Right atrium auricular region (tissue), 2 donors: ENCODE measurements at regions not wholly inside any gene's neighbourhood (a gene's known extent, or its start where the extent isn't known, plus 50 kb on each side); places are given as distances from the start of the nearest gene placed in this dataset.

Experiments
- DNase-seq: peaks from one replicate; pipeline ENCODE4 v3.0.0-alpha.2; 2019; ENCODE audit warnings: low spot score
- H3K27ac ChIP-seq, 2 donors: fragments of 200-600 bp; sonication (generic); 1 replicate in 1 of 2; 2 replicates in 1 of 2; pipeline ENCODE4 v1.5.1; 2016 to 2019
- H3K27me3 ChIP-seq, 2 donors: fragments of 200-600 bp; sonication (generic); one replicate each; pipeline versions ENCODE4 v1.5.1 to v1.6.0; 2017 to 2019
- H3K36me3 ChIP-seq: fragments of 200-600 bp; sonication (generic); one replicate; pipeline ENCODE4 v1.5.1; 2016
- H3K4me1 ChIP-seq, 2 donors: fragments of 200-600 bp; sonication (generic); one replicate each; pipeline versions ENCODE4 v1.5.1 to v1.6.0; 2017 to 2019
- H3K4me3 ChIP-seq, 2 donors: fragments of 200-600 bp; sonication (generic); 1 replicate in 1 of 2; 2 replicates in 1 of 2; pipeline ENCODE4 v1.5.1; 2017 to 2019; ENCODE audit warnings: mild to moderate bottlenecking in 1 of 2, moderate library complexity in 1 of 2
- H3K9me3 ChIP-seq, 2 donors: fragments of 200-600 bp; sonication (generic); one replicate each; pipeline ENCODE4 v1.5.1; 2019
- TF ChIP-seq, protein P1 (sequence below), 2 donors: fragments of 200-600 bp; sonication (generic); IDR thresholded peaks; one replicate each; pipeline ENCODE4 v1.5.1; 2019; ENCODE audit warnings: antibody characterized with exemption in 2 of 2

DNA sequence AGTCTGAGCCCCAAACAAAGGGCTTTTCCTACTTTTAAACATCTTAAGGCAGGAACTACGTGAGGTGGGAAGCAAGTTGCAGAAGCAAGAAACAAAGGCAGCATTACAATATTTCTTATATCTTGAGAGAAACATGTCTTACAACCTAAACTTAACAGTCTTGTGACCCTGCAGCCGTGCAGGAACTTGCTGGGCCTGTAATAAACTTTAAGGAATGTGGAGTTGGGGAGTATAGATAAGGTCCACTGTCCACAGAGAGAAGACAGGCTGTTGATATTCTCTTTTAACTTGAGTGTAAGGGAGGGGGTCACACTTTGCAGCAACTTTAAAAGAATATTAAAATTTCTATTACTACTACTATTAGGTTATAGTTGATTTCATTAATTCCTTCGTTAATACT is 214.6 kb upstream of the HTR2A start:
- no peaks in the 10 kb centered on the region for H3K9me3 ChIP-seq
- DNase-seq = no peak
- no peaks in the 10 kb centered on the region for H3K4me1 ChIP-seq
- H3K4me3 ChIP-seq = no peak overlapping the region
- H3K27me3 ChIP-seq = no peaks in the 10 kb centered on the region
- H3K27ac ChIP-seq = no peak overlapping the region
- TF ChIP-seq, protein P1, sequence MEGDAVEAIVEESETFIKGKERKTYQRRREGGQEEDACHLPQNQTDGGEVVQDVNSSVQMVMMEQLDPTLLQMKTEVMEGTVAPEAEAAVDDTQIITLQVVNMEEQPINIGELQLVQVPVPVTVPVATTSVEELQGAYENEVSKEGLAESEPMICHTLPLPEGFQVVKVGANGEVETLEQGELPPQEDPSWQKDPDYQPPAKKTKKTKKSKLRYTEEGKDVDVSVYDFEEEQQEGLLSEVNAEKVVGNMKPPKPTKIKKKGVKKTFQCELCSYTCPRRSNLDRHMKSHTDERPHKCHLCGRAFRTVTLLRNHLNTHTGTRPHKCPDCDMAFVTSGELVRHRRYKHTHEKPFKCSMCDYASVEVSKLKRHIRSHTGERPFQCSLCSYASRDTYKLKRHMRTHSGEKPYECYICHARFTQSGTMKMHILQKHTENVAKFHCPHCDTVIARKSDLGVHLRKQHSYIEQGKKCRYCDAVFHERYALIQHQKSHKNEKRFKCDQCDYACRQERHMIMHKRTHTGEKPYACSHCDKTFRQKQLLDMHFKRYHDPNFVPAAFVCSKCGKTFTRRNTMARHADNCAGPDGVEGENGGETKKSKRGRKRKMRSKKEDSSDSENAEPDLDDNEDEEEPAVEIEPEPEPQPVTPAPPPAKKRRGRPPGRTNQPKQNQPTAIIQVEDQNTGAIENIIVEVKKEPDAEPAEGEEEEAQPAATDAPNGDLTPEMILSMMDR (IDR thresholded peaks at IDR 0.05) = no peak
- H3K36me3 ChIP-seq = no peaks in the 10 kb centered on the region

DNA sequence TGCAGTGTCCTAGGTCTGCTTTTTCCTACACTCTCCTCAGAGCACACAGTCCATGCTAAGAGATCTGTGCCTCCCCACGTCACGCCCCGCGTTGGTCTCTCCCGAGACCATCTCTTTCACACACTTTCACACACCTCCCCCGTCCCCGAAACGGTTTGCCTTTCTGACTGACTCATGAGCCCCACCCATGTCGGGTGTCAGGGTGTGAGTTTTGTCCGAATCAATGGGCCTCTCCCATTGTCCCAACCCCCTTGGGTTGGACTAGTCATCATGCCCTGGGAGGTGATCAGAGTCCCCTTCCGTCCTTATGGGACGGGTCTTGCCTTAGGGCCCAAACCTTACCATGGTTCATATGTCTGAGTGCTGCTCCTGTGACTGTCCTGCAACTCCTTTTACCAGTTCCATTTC is 214.0 kb upstream of the HTR2A start:
- H3K4me3 ChIP-seq = no peak overlapping the region
- H3K27ac ChIP-seq = no peak overlapping the region
- H3K27me3 ChIP-seq = no peaks in the 10 kb centered on the region
- TF ChIP-seq, protein P1 (IDR thresholded peaks at IDR 0.05) = no peak
- DNase-seq = no peak
- no peaks in the 10 kb centered on the region for H3K9me3 ChIP-seq
- no peaks in the 10 kb centered on the region for H3K36me3 ChIP-seq
- no peaks in the 10 kb centered on the region for H3K4me1 ChIP-seq

DNA sequence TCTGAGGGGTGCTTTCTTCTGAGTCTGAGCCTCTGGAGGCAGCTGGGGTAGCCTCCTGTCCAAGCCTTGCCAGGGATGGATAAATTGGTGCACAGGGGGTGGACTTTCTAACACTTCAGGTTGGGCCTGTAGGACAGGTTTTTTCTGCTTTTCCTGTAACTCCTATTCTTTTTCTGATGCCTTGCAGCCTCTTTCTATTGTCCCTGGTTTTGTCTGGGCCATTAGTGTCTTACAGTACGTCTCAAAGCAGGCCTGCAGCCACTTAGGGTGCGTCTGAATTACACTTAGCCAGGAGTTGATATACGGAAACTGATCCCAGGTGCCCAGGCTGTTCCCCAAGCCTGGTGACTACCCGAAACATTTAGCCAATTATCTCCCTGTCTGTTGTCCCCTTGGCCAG is 213.3 kb upstream of the HTR2A start:
- H3K27ac ChIP-seq = no peak overlapping the region
- H3K9me3 ChIP-seq = no peaks in the 10 kb centered on the region
- no peak for DNase-seq
- H3K4me3 ChIP-seq = no peak overlapping the region
- no peaks in the 10 kb centered on the region for H3K4me1 ChIP-seq
- no peaks in the 10 kb centered on the region for H3K36me3 ChIP-seq
- TF ChIP-seq, protein P1 (IDR thresholded peaks at IDR 0.05) = no peak
- no peaks in the 10 kb centered on the region for H3K27me3 ChIP-seq

DNA sequence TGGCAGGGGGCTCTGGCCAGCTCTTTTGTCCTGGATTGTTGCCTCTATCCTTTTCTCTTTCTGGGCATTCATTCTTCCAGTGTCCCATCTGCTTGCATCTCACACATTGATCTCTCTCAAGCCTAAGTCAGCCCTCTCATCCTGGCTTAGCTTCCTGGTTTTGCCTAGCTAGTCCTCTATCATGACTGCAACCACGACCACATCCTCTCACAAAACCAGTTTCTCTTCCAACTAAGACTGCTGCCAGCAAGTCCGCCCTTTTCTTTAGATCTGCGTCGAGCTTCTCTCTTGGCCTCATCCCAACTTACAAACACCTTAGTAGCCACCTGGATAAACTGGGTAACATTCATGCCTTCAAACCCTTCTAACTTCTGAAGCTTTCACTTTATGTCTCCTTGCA is 212.2 kb upstream of the HTR2A start:
- Histone ChIP-seq H3K27ac (no peak overlapping the region), H3K27me3 (no peaks in the 10 kb centered on the region), H3K36me3 (no peaks in the 10 kb centered on the region), H3K4me3 (no peak overlapping the region), H3K9me3 (no peaks in the 10 kb centered on the region), H3K4me1 (no peaks in the 10 kb centered on the region)
- TF ChIP-seq, protein P1 (IDR thresholded peaks at IDR 0.05) = no peak
- no peak for DNase-seq

DNA sequence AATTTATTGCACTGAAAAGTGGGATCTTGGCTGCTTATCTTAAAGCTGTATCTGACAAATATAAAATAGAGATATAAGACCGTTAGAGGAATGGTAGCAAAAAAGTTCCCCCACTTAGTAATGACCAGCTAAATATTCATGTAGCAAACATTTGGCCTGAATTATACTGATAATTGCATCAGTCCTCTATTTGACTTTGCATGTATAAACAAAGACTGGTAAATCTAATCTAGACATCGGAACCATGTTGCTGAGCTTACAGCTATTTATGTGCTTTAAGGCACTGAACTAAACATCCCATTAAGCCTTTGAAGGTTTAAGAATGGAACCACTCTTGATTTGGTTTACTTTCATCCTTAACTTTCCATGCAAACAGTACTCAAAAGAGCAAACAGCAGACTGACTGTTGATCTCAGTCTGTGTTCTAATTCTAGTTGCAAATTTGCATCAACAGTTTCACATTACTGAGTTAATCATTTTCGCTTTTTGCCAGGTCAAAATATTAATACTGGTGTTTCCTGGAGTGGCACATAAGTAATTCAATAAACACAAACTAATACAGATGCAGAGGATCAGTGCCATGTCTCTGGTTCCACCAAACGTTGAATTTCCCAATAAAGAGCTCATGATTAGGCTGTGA is 203.5 kb upstream of the HTR2A start:
- TF ChIP-seq, protein P1 (IDR thresholded peaks at IDR 0.05) = no peak
- H3K36me3 ChIP-seq = no peaks in the 10 kb centered on the region
- no peaks in the 10 kb centered on the region for H3K4me1 ChIP-seq
- H3K27me3 ChIP-seq = no peaks in the 10 kb centered on the region
- no peak for DNase-seq
- no peak overlapping the region for H3K27ac ChIP-seq
- H3K9me3 ChIP-seq = no peaks in the 10 kb centered on the region
- H3K4me3 ChIP-seq = no peak overlapping the region
